ENCODE measurements at regions not wholly inside any gene's neighbourhood (a gene's known extent, or its start where the extent isn't known, plus 50 kb on each side); places are given as distances from the start of the nearest gene placed in this dataset.

GRCh38 chr21:35663856-35664606 is 396.3 kb downstream of the SETD4 start:
- peak; percentile 7 for DNase-seq (ENCODE audit: low read depth, low spot score)
- in situ Hi-C loops (cut with HindIII; ENCODE audit: low pct_unique_long_range_greater_than_20kb, low sequenced_read_pairs) = no loop called here

GRCh38 chr21:35658242-35658641 is 402.1 kb downstream of the SETD4 start:
- no peak for DNase-seq (ENCODE audit: low read depth, low spot score)
- in situ Hi-C loops (cut with HindIII; ENCODE audit: low pct_unique_long_range_greater_than_20kb, low sequenced_read_pairs) = no loop called here

GRCh38 chr21:35652872-35653271 is 407.5 kb downstream of the SETD4 start:
- in situ Hi-C loops (cut with HindIII; ENCODE audit: low pct_unique_long_range_greater_than_20kb, low sequenced_read_pairs) = no loop called here
- no peak for DNase-seq (ENCODE audit: low read depth, low spot score)

DNA sequence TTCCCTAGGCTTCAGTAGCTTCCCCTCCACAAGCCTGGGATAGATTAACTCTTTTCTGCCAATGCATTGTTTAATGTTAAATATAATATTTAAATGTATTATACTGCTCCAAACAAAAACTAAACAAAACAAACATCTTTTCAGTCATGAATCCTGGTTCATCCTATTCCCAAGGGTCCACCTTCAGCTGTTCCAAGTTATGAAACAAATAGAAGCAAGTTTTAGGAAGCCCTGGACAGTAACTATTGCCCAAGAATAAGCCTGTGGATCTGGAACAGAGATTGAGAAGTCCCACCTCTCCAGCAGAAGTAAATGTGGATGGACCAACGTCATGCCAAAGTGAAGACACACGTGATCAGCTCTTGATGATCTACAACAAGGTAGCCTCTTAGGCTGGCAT is 408.1 kb downstream of the SETD4 start:
- in situ Hi-C loops (cut with HindIII; ENCODE audit: low pct_unique_long_range_greater_than_20kb, low sequenced_read_pairs) = no loop called here
- DNase-seq (ENCODE audit: low read depth, low spot score) = no peak

DNA sequence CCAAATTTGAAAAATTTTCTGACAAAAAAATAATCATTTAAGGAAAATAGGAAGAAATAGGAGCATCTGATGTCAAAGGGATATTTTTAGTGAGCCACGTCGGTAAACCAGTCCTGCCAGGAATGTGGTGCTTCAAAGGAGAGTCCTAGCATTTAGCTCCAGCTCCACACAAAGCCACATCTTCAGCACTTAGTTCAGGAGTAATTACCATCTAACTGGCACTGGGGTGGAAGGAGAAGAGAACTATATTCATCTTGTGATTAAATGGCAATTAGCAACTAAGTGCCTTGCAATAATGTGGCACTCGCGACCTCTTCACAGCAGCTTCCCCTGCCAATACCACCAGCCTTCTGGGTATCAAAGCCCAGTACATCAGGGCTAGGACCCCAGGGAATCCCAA is 409.1 kb downstream of the SETD4 start:
- in situ Hi-C loops (cut with HindIII; ENCODE audit: low pct_unique_long_range_greater_than_20kb, low sequenced_read_pairs) = no loop called here
- no peak for DNase-seq (ENCODE audit: low read depth, low spot score)

GRCh38 chr21:35649186-35649585 is 411.1 kb downstream of the SETD4 start:
- in situ Hi-C loops (cut with HindIII; ENCODE audit: low pct_unique_long_range_greater_than_20kb, low sequenced_read_pairs) = no loop called here

DNA sequence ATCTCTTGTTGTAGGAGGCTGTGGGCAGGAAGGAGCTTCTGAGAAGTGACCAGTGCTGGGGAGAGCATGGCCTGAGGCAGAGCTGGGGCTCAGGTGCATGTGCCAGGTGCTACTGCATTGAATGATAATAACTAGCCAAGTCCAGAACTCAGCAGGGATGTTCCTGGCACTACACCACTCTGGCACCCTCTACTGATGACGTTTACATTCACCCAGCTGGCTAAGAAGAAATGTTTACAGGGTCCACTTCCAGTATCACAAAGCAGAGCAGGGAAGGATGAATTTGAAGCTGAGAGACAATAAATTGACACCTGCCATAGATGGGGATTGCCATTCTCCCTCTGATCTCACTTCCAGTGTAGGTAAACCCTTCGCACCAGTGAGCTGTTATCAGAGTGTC is 411.8 kb downstream of the SETD4 start:
- peak; percentile 27 for DNase-seq (ENCODE audit: low read depth, low spot score)
- in situ Hi-C loops (cut with HindIII; ENCODE audit: low pct_unique_long_range_greater_than_20kb, low sequenced_read_pairs) = no loop called here

More at GRCh38 chr21:35649186-35649585, 411.1 kb downstream of the SETD4 start:
- DNase-seq (ENCODE audit: low read depth, low spot score) = no peak

- in situ Hi-C loops (cut with HindIII; ENCODE audit: low pct_unique_long_range_greater_than_20kb, low sequenced_read_pairs) = no loop called here
- no peak for DNase-seq (ENCODE audit: low read depth, low spot score)
These were observed 413.7 kb downstream of the SETD4 start for GRCh38 chr21:35646606-35647005.

GRCh38 chr21:35645991-35646390 is 414.3 kb downstream of the SETD4 start:
- in situ Hi-C loops (cut with HindIII; ENCODE audit: low pct_unique_long_range_greater_than_20kb, low sequenced_read_pairs) = no loop called here

GRCh38 chr21:35644523-35644922 is 415.8 kb downstream of the SETD4 start:
- in situ Hi-C loops (cut with HindIII; ENCODE audit: low pct_unique_long_range_greater_than_20kb, low sequenced_read_pairs) = no loop called here
- DNase-seq (ENCODE audit: low read depth, low spot score) = no peak

More at GRCh38 chr21:35645991-35646390, 414.3 kb downstream of the SETD4 start:
- DNase-seq (ENCODE audit: low read depth, low spot score) = no peak

- no peak for DNase-seq (ENCODE audit: low read depth, low spot score)
- in situ Hi-C loops (cut with HindIII; ENCODE audit: low pct_unique_long_range_greater_than_20kb, low sequenced_read_pairs) = no loop called here
These were observed 417.1 kb downstream of the SETD4 start for GRCh38 chr21:35643176-35643575.

DNA sequence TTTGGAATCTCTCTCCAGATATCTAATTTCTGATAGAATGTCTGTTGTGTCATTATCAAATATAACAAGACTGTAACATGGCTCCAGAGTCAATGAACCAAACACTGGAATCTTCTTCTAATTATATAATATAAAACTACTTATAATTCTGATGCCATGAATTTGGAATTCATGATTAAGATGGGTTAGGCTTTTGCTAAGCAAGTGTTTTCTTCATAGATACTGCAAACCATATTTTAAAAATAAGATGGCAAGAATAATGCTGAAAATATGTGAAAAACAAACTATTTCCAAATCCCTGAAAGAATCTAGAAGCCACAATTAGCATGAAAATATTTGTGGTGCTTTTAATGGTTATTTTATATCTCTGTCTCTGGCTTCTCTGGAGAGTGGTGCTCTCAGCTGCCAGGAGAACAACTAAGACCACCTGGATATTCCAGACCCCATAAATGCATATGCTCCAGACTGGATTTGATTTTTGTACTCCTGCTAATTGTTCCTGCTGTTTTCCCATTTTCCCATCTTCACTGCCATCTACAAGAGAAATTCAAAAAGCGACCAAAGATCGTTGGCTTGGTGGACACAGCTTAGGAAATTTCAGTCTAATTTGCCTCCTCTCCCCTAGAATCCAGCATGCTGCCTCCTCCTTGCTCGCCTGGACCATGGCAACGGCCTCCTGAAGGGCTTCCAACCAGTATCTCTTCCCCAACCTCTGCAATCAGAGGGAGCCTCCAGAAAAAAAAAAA is 418.9 kb downstream of the SETD4 start:
- no peak for DNase-seq (ENCODE audit: low read depth, low spot score)
- in situ Hi-C loops (cut with HindIII; ENCODE audit: low pct_unique_long_range_greater_than_20kb, low sequenced_read_pairs) = no loop called here

GRCh38 chr21:35637431-35637830 is 422.9 kb downstream of the SETD4 start:
- DNase-seq (ENCODE audit: low read depth, low spot score) = no peak
- in situ Hi-C loops (cut with HindIII; ENCODE audit: low pct_unique_long_range_greater_than_20kb, low sequenced_read_pairs) = no loop called here

DNA sequence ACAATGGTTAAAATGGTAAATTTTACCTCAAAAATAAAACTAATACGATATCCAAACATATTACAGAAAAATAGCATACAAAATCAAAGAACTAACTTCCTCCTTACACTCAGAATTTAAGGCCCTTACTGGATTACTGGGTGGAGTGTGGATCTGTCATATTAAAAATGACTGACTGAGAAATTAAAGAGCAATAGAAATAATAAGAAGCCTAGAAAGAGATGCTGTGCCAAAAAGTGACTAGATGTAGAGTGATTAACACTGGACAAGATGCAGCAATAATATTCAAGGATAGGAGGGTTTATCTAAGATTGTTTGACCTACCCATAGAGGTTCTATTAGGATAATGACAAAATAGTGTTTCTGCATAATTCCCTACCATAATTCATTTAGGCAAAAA is 424.3 kb downstream of the SETD4 start:
- no peak for DNase-seq (ENCODE audit: low read depth, low spot score)
- in situ Hi-C loops (cut with HindIII; ENCODE audit: low pct_unique_long_range_greater_than_20kb, low sequenced_read_pairs) = no loop called here

DNA sequence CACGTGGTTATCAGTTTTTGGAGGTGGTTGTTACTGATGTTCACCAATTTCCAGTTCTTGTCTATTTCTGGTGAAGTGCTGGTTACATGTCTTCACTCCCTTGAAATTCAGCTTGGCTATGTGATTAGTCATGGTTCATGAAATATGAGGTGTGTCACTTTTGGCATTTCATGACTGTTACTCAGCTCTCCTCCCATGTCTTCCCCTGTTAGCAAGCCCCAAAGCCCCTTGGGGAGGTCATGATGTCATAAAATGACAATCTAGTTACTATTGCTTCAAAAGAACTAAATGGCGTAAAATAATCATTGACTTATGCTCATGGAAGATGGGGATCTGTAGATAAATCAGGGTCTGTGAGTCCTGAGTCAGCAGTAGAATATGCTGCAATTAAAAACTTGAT is 425.1 kb downstream of the SETD4 start:
- in situ Hi-C loops (cut with HindIII; ENCODE audit: low pct_unique_long_range_greater_than_20kb, low sequenced_read_pairs) = no loop called here
- DNase-seq (ENCODE audit: low read depth, low spot score) = no peak

DNA sequence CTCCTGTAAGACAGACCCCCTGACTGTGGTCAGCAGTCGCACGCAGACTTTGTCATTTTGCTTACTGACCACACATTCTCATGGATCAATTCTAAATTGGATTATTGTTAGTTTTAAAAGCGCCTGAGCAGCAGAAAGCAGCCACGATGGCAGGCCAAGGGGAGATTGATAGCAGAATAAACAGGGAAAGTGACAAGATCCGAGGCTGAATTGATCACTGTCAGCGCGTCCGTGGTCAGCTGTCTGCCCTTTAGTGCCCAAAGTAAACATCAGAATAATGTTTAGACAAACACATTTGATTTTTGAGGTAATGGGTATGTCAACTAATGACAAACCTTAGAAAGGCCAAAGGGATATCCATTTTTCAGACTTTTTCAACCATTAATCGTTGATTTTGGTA is 426.8 kb downstream of the SETD4 start:
- DNase-seq (ENCODE audit: low read depth, low spot score) = no peak
- in situ Hi-C loops (cut with HindIII; ENCODE audit: low pct_unique_long_range_greater_than_20kb, low sequenced_read_pairs) = no loop called here

- no peak for DNase-seq (ENCODE audit: low read depth, low spot score)
- in situ Hi-C loops (cut with HindIII; ENCODE audit: low pct_unique_long_range_greater_than_20kb, low sequenced_read_pairs) = no loop called here
These were observed 427.6 kb downstream of the SETD4 start for GRCh38 chr21:35632711-35633110.

DNA sequence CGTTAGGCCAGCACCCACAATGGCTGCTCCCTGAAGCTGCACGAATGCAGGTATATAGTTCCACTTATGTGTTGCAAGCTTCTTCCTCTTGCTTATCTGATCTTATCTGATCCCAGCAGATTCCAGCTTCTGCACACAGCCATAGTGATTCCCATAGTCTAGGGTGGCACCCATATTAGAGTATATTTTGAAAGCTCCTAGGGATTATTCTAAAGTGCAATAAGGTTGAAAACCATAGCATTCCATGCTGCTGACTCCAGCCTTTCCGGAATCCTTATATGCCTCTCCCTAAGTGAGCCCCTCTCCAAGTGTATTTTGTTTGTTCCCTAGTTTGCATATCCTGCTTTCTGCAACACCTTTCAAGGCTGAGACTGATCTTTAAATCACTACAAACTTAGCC is 432.0 kb downstream of the SETD4 start:
- no peak for DNase-seq (ENCODE audit: low read depth, low spot score)
- in situ Hi-C loops (cut with HindIII; ENCODE audit: low pct_unique_long_range_greater_than_20kb, low sequenced_read_pairs) = no loop called here

DNA sequence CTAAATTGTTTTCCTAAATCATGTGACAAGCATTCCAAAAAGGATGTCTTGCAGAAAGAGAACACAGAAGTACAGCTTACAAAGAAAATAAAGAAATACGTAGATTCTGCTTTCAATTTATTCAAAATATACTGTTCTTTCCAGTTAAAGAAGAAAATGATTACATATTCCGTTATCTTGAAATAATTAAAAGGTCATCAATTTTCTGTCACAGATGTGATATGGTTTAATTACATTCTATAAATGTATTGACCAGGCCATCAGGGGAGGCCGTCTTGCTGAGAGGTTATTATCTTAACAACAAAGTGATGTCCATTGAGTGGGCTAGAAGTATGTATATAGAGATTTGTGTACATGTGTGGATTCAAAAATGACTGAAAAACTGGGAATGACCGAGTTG is 432.9 kb downstream of the SETD4 start:
- in situ Hi-C loops (cut with HindIII; ENCODE audit: low pct_unique_long_range_greater_than_20kb, low sequenced_read_pairs) = no loop called here
- DNase-seq (ENCODE audit: low read depth, low spot score) = no peak
